Ovary (tissue), 3 donors: ENCODE measurements at regions not wholly inside any gene's neighbourhood (a gene's known extent, or its start where the extent isn't known, plus 50 kb on each side); places are given as distances from the start of the nearest gene placed in this dataset.

Experiments
- POLR2A ChIP-seq: fragments of 450-650 bp; IDR thresholded peaks from one replicate; pipeline ENCODE4 v1.6.1; 2017; ENCODE audit warnings: antibody characterized with exemption, mild to moderate bottlenecking, moderate library complexity
- TF ChIP-seq, protein P1 (sequence below), 3 donors: fragments of 450-650 bp in 2 of 3; fragments of 200-600 bp in 1 of 3; IDR thresholded peaks; one replicate each; pipeline versions ENCODE4 v1.5.1 to v1.8.0; 2016 to 2022; ENCODE audit warnings: antibody characterized with exemption in 3 of 3, mild to moderate bottlenecking in 1 of 3
- donor health status: DM: no; HTN: no; CAD: no.

DNA sequence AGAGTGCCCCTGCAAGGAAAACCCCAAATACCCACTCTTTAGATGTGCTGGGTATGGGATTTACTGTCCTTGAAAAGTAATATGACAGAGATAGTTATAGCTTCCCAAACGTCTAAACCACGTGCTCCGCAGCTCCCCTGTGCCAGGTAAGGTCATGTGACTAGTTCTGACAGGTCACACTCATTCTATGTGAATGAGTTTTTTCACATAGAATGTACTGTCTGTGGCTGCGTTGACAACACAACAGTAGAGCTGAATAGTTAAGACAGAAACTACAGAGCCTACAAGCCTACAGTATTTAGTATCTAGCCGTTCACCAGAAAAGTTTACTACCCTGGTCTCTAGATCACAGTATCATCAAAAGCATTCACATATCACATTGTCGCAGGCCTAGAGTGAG lies 236.2 kb downstream of the ETS1 start:
- TF ChIP-seq, protein P1, sequence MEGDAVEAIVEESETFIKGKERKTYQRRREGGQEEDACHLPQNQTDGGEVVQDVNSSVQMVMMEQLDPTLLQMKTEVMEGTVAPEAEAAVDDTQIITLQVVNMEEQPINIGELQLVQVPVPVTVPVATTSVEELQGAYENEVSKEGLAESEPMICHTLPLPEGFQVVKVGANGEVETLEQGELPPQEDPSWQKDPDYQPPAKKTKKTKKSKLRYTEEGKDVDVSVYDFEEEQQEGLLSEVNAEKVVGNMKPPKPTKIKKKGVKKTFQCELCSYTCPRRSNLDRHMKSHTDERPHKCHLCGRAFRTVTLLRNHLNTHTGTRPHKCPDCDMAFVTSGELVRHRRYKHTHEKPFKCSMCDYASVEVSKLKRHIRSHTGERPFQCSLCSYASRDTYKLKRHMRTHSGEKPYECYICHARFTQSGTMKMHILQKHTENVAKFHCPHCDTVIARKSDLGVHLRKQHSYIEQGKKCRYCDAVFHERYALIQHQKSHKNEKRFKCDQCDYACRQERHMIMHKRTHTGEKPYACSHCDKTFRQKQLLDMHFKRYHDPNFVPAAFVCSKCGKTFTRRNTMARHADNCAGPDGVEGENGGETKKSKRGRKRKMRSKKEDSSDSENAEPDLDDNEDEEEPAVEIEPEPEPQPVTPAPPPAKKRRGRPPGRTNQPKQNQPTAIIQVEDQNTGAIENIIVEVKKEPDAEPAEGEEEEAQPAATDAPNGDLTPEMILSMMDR (IDR thresholded peaks at IDR 0.05): no peak
- TF ChIP-seq POLR2A: no peak
